ENCODE measurements at regions not wholly inside any gene's neighbourhood (a gene's known extent, or its start where the extent isn't known, plus 50 kb on each side); places are given as distances from the start of the nearest gene placed in this dataset.

- TF ChIP-seq, protein P1, sequence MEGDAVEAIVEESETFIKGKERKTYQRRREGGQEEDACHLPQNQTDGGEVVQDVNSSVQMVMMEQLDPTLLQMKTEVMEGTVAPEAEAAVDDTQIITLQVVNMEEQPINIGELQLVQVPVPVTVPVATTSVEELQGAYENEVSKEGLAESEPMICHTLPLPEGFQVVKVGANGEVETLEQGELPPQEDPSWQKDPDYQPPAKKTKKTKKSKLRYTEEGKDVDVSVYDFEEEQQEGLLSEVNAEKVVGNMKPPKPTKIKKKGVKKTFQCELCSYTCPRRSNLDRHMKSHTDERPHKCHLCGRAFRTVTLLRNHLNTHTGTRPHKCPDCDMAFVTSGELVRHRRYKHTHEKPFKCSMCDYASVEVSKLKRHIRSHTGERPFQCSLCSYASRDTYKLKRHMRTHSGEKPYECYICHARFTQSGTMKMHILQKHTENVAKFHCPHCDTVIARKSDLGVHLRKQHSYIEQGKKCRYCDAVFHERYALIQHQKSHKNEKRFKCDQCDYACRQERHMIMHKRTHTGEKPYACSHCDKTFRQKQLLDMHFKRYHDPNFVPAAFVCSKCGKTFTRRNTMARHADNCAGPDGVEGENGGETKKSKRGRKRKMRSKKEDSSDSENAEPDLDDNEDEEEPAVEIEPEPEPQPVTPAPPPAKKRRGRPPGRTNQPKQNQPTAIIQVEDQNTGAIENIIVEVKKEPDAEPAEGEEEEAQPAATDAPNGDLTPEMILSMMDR (conservative IDR thresholded peaks at IDR 0.05; ENCODE audit: low read depth, low read length) = no peak
- TF ChIP-seq EZH2 (IDR thresholded peaks at IDR 0.05; ENCODE audit: borderline replicate concordance, low read depth, low read length, poor library complexity, severe bottlenecking) = no peak
Measured at GRCh38 chr5:93929131-93929530, 187.7 kb upstream of the POU5F2 start.

Data from A673 (cell line).